ENCODE measurements at regions not wholly inside any gene's neighbourhood (a gene's known extent, or its start where the extent isn't known, plus 50 kb on each side); places are given as distances from the start of the nearest gene placed in this dataset.

- Histone ChIP-seq H2BK120ac (replicated peaks; ENCODE audit: low read depth, low read length) (no peak overlapping the region), H3K36me3 (ENCODE audit: control insufficient read depth in 2 of 4, insufficient read depth in 4 of 4, low read length in 3 of 4) (no peaks in the 10 kb centered on the region), H4K91ac (replicated peaks; ENCODE audit: insufficient read length, low read length) (no peak overlapping the region), H3K18ac (ENCODE audit: extremely low read depth, low read length) (no peak overlapping the region), H3K4me2 (ENCODE audit: insufficient read depth in 1 of 2, low read depth in 2 of 2, low read length in 2 of 2) (no peak overlapping the region), H3K4ac (replicated peaks; ENCODE audit: insufficient read length, low read depth, low read length) (no peak overlapping the region), H2BK15ac (ENCODE audit: low read length) (no peak overlapping the region), H2BK12ac (ENCODE audit: low read depth, low read length) (no peak overlapping the region), H3K9me3 (ENCODE audit: insufficient read depth in 2 of 2, low read depth in 1 of 2, low read length in 1 of 2) (peaks cover 5 to 10% of the 10 kb centered on the region in 2 experiments; a peak in 2 of 4 replicates), H2BK20ac (ENCODE audit: low read length) (no peak overlapping the region), H3K27me3 (replicated peaks in 1 of 4; ENCODE audit: control insufficient read depth in 3 of 4, extremely low read depth in 1 of 4, insufficient read depth in 3 of 4, low read length in 3 of 4) (no peaks in the 10 kb centered on the region), H3K27ac (ENCODE audit: low read depth, low read length) (no peak overlapping the region), H2AK5ac (ENCODE audit: low read depth, low read length) (no peak overlapping the region), H3K79me2 (ENCODE audit: control insufficient read depth in 1 of 2, insufficient read depth in 2 of 2, low read length in 2 of 2) (no peaks in the 10 kb centered on the region), H3K4me3 (ENCODE audit: extremely low read depth in 1 of 4, insufficient read depth in 2 of 4, low read depth in 3 of 4, low read length in 4 of 4) (no peak overlapping the region), H4K8ac (ENCODE audit: extremely low read depth, insufficient read depth, low read length) (no peak overlapping the region), H3K9ac (replicated peaks in 1 of 4; ENCODE audit: extremely low read depth in 1 of 4, low read depth in 3 of 4, low read length in 3 of 4) (no peak overlapping the region), H3K4me1 (replicated peaks in 1 of 4; ENCODE audit: control insufficient read depth in 3 of 4, insufficient read depth in 4 of 4, low read length in 3 of 4) (no peaks in the 10 kb centered on the region), H2AFZ (ENCODE audit: low read length) (no peak overlapping the region), H4K20me1 (replicated peaks in 1 of 2; ENCODE audit: control insufficient read depth in 1 of 2, insufficient read depth in 2 of 2, low read length in 2 of 2) (no peaks in the 10 kb centered on the region), H2BK5ac (ENCODE audit: low read depth, low read length) (no peak overlapping the region), H3K56ac (replicated peaks; ENCODE audit: insufficient read length, low read depth, low read length) (no peak overlapping the region), H4K5ac (ENCODE audit: insufficient read length, low read depth, low read length) (no peak overlapping the region), H3K23me2 (ENCODE audit: low read depth, low read length) (no peaks in the 10 kb centered on the region), H3K23ac (ENCODE audit: insufficient read length) (no peak overlapping the region), H3K14ac (ENCODE audit: insufficient read length) (no peak overlapping the region), H3K79me1 (ENCODE audit: low read depth, low read length) (no peaks in the 10 kb centered on the region)
- WGBS, 2 experiments (ENCODE audit: extremely low coverage in 1 of 2, insufficient coverage in 1 of 2, insufficient read length in 1 of 2, insufficient replicate concordance in 2 of 2, low coverage in 1 of 2, low lambda C conversion rate in 2 of 2, missing lambda C conversion rate in 1 of 2), result 91% methylated on average over 3 of the region's 3 CpGs; no CpG with 5 or more reads in 1 of the 2 experiments
- no peak for FAIRE-seq
- TF ChIP-seq NRF1 (IDR thresholded peaks at IDR 0.05; ENCODE audit: low read depth, low read length), result no peak
- no peak for TF ChIP-seq GABPA (IDR thresholded peaks at IDR 0.05; ENCODE audit: borderline replicate concordance, insufficient read depth, low read length)
- TF ChIP-seq HDAC2 (IDR thresholded peaks at IDR 0.05; ENCODE audit: borderline replicate concordance in 1 of 2, low read depth in 2 of 2, low read length in 2 of 2), result no peak
- no peak for TF ChIP-seq CBX5 (IDR thresholded peaks at IDR 0.05; ENCODE audit: low read depth, low read length)
- TF ChIP-seq RFX5 (IDR thresholded peaks at IDR 0.05; ENCODE audit: borderline replicate concordance, low read depth, low read length), result no peak
- TF ChIP-seq CHD1 (IDR thresholded peaks at IDR 0.05; ENCODE audit: low read depth, low read length), result no peak
- no peak for TF ChIP-seq KDM5A (IDR thresholded peaks at IDR 0.05; ENCODE audit: low read length)
- no peak for TF ChIP-seq ZNF274 (IDR thresholded peaks at IDR 0.05; ENCODE audit: borderline replicate concordance, extremely low read depth, low read length)
- no peak for TF ChIP-seq TBP (IDR thresholded peaks at IDR 0.05; ENCODE audit: low read depth, low read length)
- TF ChIP-seq YY1 (IDR thresholded peaks at IDR 0.05; ENCODE audit: low read depth, low read length), result no peak
- ChIA-PET CTCF (ENCODE audit: partially characterized antibody) (no interaction called here), POLR2A (ENCODE audit: partially characterized antibody) (no interaction called here)
- no peak for DNase-seq (ENCODE audit: low read depth in 1 of 2, low spot score in 2 of 2)
Measured at GRCh38 chr1:80402625-80403024, 1396.1 kb upstream of the ADGRL4 start.

All from H1 (cell line).